ENCODE measurements at regions not wholly inside any gene's neighbourhood (a gene's known extent, or its start where the extent isn't known, plus 50 kb on each side); places are given as distances from the start of the nearest gene placed in this dataset.

DNA sequence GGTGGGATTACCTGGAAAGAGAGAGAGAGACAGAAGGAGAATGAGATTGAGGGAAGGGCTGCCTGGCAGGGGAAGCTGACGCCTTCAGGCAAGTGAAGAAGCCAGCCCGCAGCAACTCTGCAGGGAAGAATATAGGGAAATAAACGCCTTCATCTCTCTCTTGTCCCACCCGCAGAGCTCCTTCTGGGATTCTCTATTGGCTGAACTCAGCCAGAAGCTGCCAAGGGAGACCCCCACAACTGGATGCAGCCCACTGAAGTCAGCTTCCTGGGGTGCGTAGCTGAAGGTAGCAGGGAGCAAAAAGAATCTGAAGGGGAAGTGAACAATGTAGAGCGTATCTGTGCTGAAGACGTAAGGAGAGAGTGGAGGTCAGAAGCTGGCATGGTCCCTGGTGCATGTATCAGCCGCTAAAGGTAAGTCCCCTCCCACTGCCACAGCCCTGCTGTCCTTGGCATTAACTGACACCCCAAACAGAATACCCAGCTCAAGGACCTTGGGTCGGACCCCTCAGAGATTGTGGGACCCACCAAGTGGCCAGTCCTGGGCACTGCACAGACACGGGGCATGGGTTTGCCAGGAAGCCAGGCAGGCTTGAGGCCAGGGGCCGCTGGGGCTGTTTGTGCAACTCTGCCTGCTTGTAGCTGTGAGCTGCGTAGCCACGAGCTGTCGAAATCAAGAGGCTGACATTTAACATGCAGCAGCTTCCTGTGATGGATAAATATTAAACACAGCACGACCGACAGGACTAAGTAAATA, 469.9 kb downstream of the MN1 start:
- H3K4me1 ChIP-seq (ENCODE audit: control insufficient read depth, insufficient read depth, low read length, poor library complexity, severe bottlenecking): no peaks in the 10 kb centered on the region
- 34 to 42% methylated on average over 9 to 14 of the region's 16 CpGs for WGBS, 2 experiments (ENCODE audit: insufficient coverage in 2 of 2)
- H3K36me3 ChIP-seq (ENCODE audit: control insufficient read depth, insufficient read depth, low read length): no peaks in the 10 kb centered on the region
- H3K9me3 ChIP-seq (ENCODE audit: control insufficient read depth, low read length): no peaks in the 10 kb centered on the region
- H3K4me3 ChIP-seq (ENCODE audit: extremely low read depth, insufficient read depth, low read length, poor library complexity, severe bottlenecking): no peak overlapping the region
- H3K27ac ChIP-seq (ENCODE audit: low read depth, low read length, severe bottlenecking): no peak overlapping the region

DNA sequence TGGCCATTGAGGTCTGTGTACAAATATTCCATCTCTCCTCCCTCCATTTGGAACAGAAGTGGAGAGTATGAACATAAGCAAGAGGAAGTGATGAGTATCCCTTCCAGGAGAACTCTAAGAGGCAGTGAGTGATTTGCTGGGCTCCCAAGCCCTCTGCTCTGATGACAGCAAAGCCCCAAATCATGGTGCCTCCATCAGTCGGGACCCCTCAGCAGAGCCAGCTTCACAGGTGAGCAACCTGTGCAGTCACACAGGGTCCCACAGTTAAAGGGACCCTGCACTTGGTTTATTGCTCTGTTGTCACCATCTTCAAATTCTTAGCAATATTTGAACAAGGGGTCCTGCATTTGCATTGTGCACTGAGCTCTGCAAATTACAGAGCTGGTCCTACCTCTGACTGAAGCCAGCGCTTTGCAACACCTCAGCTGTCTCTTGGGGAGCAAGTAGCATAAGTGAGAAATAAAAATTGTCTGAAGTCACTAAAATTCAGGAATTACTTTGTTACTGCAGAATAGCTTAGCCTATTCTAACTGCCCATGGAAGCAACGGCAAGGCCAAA, 466.4 kb downstream of the MN1 start:
- H3K36me3 ChIP-seq (ENCODE audit: control insufficient read depth, insufficient read depth, low read length): no peaks in the 10 kb centered on the region
- H3K27ac ChIP-seq (ENCODE audit: low read depth, low read length, severe bottlenecking): no peak overlapping the region
- 95% methylated on average over 2 of the region's 3 CpGs for WGBS, 2 experiments (ENCODE audit: insufficient coverage in 2 of 2)
- no peak overlapping the region for H3K4me3 ChIP-seq (ENCODE audit: extremely low read depth, insufficient read depth, low read length, poor library complexity, severe bottlenecking)
- no peaks in the 10 kb centered on the region for H3K9me3 ChIP-seq (ENCODE audit: control insufficient read depth, low read length)
- H3K4me1 ChIP-seq (ENCODE audit: control insufficient read depth, insufficient read depth, low read length, poor library complexity, severe bottlenecking): no peaks in the 10 kb centered on the region

DNA sequence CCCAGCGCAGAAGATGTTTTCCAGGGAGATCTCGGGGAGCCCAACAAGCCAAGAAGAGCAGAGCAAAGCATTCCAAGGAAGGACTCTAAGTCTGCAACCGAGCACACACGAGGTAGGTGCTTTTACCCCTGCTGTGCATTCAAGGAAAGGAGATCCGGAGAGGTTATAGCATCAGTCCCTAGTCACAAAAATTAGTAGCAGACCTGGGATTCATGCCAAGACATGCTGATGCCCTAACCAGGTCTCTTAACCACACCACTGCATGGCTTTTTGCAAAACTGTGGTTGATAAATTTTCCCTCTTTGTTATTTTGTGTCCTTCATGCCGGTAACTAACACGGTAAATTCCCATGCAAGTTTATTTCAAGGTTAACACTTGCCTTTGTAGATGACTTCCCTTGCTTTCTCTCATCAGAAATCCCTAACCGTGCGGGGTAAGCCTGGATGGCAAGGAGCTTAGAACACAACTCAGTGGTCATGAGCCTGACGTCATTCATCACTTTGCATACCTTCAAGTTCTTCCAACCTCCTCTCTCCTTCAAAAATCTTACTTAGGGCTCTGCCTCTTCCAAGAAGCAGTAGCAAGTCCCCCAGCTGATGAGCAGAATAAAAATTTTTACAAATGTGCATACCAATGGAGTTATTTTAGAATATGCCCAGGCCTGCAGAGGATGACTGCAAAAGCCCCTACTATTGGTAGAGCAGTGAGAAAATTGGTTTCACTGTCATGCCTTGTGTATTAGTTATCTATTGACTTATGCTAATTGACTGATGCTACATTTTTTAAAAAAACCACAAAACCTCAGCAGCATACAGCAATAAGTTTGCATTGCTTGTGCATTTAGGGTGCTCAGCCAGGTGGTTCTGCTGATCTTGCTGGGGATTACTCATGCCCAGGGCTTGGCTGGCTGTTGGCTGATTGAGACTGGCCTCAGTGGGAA, 465.1 kb downstream of the MN1 start:
- no peaks in the 10 kb centered on the region for H3K4me1 ChIP-seq (ENCODE audit: control insufficient read depth, insufficient read depth, low read length, poor library complexity, severe bottlenecking)
- WGBS, 2 experiments (ENCODE audit: insufficient coverage in 2 of 2): 71 to 76% methylated on average over 9 to 10 of the region's 10 CpGs
- H3K27ac ChIP-seq (ENCODE audit: low read depth, low read length, severe bottlenecking): no peak overlapping the region
- no peaks in the 10 kb centered on the region for H3K9me3 ChIP-seq (ENCODE audit: control insufficient read depth, low read length)
- no peaks in the 10 kb centered on the region for H3K36me3 ChIP-seq (ENCODE audit: control insufficient read depth, insufficient read depth, low read length)
- H3K4me3 ChIP-seq (ENCODE audit: extremely low read depth, insufficient read depth, low read length, poor library complexity, severe bottlenecking): no peak overlapping the region

DNA sequence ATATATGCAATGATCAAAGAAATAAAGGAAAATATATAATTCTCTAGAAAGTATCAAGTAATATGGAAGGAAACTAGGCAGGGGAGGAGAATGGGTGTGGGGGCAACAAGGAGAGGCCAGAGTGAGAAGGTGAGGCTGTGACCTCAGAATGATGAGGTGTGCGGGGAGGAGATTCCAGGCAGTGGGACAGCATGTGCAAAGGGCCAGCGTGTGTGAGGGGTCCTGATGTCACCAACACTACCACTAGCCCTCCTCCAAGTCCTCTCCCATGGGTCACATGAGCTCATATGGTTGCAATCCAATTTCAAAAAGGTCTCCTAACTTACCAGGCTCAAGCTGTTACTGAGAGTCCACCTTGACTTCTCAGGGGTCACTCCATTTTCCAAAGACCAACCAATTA, 463.9 kb downstream of the MN1 start:
- Histone ChIP-seq H3K4me1 (ENCODE audit: control insufficient read depth, insufficient read depth, low read length, poor library complexity, severe bottlenecking) (no peaks in the 10 kb centered on the region), H3K4me3 (ENCODE audit: extremely low read depth, insufficient read depth, low read length, poor library complexity, severe bottlenecking) (no peak overlapping the region), H3K9me3 (ENCODE audit: control insufficient read depth, low read length) (no peaks in the 10 kb centered on the region), H3K27ac (ENCODE audit: low read depth, low read length, severe bottlenecking) (no peak overlapping the region), H3K36me3 (ENCODE audit: control insufficient read depth, insufficient read depth, low read length) (no peaks in the 10 kb centered on the region)
- WGBS, 2 experiments (ENCODE audit: insufficient coverage in 2 of 2): 100% methylated on average over 1 of the region's 2 CpGs; no CpG with 5 or more reads in 1 of the 2 experiments

DNA sequence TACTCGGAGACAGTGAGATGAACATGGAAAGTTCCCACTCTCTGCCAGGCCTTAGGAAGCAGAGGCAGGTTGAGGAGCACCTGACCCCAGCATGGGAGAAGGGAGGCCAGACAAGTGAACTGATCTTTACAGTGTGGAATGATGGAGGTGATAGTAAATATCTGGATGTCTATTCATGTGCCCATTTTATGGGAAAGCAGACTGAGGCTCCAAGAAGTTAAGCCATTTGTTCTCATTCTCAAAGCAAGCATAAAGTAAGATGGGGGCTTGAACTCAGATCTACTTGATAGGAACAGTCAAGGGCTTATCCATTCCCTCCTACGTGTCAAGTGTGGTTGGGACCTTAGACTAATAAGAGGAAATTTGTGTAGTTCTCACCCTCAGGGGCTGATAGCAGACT, 461.5 kb downstream of the MN1 start:
- Histone ChIP-seq H3K27ac (ENCODE audit: low read depth, low read length, severe bottlenecking) (no peak overlapping the region), H3K9me3 (ENCODE audit: control insufficient read depth, low read length) (no peaks in the 10 kb centered on the region), H3K4me1 (ENCODE audit: control insufficient read depth, insufficient read depth, low read length, poor library complexity, severe bottlenecking) (no peaks in the 10 kb centered on the region), H3K36me3 (ENCODE audit: control insufficient read depth, insufficient read depth, low read length) (no peaks in the 10 kb centered on the region), H3K4me3 (ENCODE audit: extremely low read depth, insufficient read depth, low read length, poor library complexity, severe bottlenecking) (no peak overlapping the region)
- 50 to 83% methylated on average over 1 of the region's 2 CpGs for WGBS, 2 experiments (ENCODE audit: insufficient coverage in 2 of 2)

DNA sequence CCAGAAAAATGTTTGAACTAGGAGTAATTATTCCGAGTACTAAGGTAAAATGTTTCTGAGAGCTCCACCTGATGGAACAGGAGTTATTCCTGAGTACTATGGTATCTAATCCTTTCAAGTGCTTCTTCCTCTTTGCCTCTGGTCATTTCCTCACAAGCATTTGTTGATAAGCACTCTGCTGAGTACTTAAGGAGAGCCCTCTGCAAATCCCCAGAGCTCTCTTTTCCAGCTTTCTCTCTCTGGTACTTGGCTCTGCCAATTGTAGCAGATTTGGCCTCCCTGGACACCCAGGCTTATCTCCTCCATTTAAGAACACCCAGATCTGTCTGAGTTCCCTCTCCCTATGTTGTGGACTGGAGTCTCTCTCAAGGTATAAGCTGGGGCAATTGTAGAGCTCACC, 457.0 kb downstream of the MN1 start:
- Histone ChIP-seq H3K27ac (ENCODE audit: low read depth, low read length, severe bottlenecking) (no peak overlapping the region), H3K4me3 (ENCODE audit: extremely low read depth, insufficient read depth, low read length, poor library complexity, severe bottlenecking) (no peak overlapping the region), H3K36me3 (ENCODE audit: control insufficient read depth, insufficient read depth, low read length) (no peaks in the 10 kb centered on the region), H3K4me1 (ENCODE audit: control insufficient read depth, insufficient read depth, low read length, poor library complexity, severe bottlenecking) (no peaks in the 10 kb centered on the region), H3K9me3 (ENCODE audit: control insufficient read depth, low read length) (no peaks in the 10 kb centered on the region)
- 100% methylated on average over 1 of the region's 1 CpG; no CpG with 5 or more reads in 1 of the 2 experiments for WGBS, 2 experiments (ENCODE audit: insufficient coverage in 2 of 2)

DNA sequence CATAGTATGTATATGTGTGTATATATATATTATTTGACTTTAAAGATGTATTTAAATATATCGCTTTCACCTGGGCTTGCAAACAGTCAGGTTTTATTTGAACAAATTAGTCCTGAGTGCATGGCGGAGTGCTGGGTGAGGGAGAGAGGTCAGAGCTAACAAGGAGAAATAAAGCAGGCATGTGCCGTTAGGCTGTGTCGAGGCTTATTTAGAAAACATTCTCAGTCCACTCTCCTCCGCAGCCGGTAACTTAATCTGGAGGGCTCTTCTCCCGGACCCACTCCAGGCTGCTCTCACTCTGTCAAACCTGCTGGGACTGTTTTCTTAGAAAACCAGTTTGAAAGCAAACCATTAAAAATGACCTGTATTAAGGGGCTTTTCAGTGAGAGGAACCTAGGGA, 455.9 kb downstream of the MN1 start:
- H3K36me3 ChIP-seq (ENCODE audit: control insufficient read depth, insufficient read depth, low read length): no peaks in the 10 kb centered on the region
- 87 to 95% methylated on average over 6 to 7 of the region's 7 CpGs for WGBS, 2 experiments (ENCODE audit: insufficient coverage in 2 of 2)
- peaks cover 5% of the 10 kb centered on the region for H3K9me3 ChIP-seq (ENCODE audit: control insufficient read depth, low read length)
- H3K4me3 ChIP-seq (ENCODE audit: extremely low read depth, insufficient read depth, low read length, poor library complexity, severe bottlenecking): no peak overlapping the region
- H3K27ac ChIP-seq (ENCODE audit: low read depth, low read length, severe bottlenecking): no peak overlapping the region
- no peaks in the 10 kb centered on the region for H3K4me1 ChIP-seq (ENCODE audit: control insufficient read depth, insufficient read depth, low read length, poor library complexity, severe bottlenecking)

DNA sequence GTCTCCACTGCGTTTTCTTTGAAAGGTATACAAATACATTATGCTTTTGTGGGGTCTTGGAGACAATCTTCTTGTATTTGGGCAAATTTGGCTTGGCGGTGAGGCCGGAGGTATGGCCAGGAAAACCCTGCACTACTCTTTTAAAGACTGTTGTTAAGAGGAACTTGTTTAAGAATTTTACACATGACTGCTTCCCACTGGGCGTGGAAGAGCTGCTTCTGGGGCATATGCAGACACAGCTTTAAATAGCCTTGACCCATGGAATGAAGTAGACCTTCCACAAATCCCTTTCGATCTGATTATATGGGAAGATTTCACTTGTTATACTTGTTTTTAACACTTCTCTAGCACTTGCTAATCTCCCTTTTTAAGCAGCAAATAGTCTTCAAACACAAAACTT, 453.6 kb downstream of the MN1 start:
- Histone ChIP-seq H3K9me3 (ENCODE audit: control insufficient read depth, low read length) (peaks cover 5% of the 10 kb centered on the region), H3K4me3 (ENCODE audit: extremely low read depth, insufficient read depth, low read length, poor library complexity, severe bottlenecking) (no peak overlapping the region), H3K27ac (ENCODE audit: low read depth, low read length, severe bottlenecking) (no peak overlapping the region), H3K36me3 (ENCODE audit: control insufficient read depth, insufficient read depth, low read length) (no peaks in the 10 kb centered on the region), H3K4me1 (ENCODE audit: control insufficient read depth, insufficient read depth, low read length, poor library complexity, severe bottlenecking) (no peaks in the 10 kb centered on the region)
- 81 to 100% methylated on average over 2 to 3 of the region's 5 CpGs for WGBS, 2 experiments (ENCODE audit: insufficient coverage in 2 of 2)

DNA sequence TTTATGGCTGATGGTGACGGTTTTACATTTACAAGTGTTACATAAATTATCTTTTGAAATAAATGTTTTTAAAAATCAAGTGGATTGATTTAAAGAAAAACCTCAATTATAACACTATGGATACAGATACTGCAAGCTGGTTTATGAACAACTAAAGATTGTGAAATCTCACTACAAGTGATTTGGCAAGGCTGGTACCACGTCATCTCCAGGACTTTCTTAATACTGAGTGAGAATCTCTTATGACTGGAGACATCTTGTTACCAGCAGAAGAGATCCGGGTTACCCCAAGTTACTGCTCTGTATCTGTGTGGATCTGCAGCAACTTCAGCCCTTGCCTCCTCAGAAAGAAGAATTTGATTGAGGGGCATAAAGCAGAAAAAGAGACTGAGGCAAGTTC, 452.9 kb downstream of the MN1 start:
- H3K36me3 ChIP-seq (ENCODE audit: control insufficient read depth, insufficient read depth, low read length): no peaks in the 10 kb centered on the region
- H3K27ac ChIP-seq (ENCODE audit: low read depth, low read length, severe bottlenecking): no peak overlapping the region
- H3K4me3 ChIP-seq (ENCODE audit: extremely low read depth, insufficient read depth, low read length, poor library complexity, severe bottlenecking): no peak overlapping the region
- H3K4me1 ChIP-seq (ENCODE audit: control insufficient read depth, insufficient read depth, low read length, poor library complexity, severe bottlenecking): no peaks in the 10 kb centered on the region
- 85 to 88% methylated on average over 2 of the region's 3 CpGs for WGBS, 2 experiments (ENCODE audit: insufficient coverage in 2 of 2)
- peaks cover 5% of the 10 kb centered on the region for H3K9me3 ChIP-seq (ENCODE audit: control insufficient read depth, low read length)

DNA sequence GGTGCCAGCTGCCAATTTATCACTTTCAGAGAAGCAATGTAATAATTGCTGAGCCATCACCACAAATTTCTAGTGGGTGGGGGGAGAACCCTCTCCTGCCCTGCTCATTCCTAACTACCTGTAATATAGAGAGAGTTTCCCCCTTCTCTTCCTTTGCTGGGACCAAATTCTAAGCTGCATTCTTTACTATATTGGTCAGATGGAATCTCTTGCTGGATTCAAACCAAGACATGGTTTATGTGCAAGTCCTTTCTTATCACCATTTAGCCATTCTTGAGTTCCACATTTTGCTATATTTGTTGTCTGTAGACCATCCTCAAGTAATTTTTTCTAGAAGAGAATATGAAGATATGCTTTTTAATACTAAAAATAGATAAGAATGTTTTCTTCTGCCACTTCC, 452.1 kb downstream of the MN1 start:
- Histone ChIP-seq H3K9me3 (ENCODE audit: control insufficient read depth, low read length) (peaks cover 5% of the 10 kb centered on the region), H3K36me3 (ENCODE audit: control insufficient read depth, insufficient read depth, low read length) (no peaks in the 10 kb centered on the region), H3K4me1 (ENCODE audit: control insufficient read depth, insufficient read depth, low read length, poor library complexity, severe bottlenecking) (no peaks in the 10 kb centered on the region), H3K27ac (ENCODE audit: low read depth, low read length, severe bottlenecking) (no peak overlapping the region), H3K4me3 (ENCODE audit: extremely low read depth, insufficient read depth, low read length, poor library complexity, severe bottlenecking) (no peak overlapping the region)

DNA sequence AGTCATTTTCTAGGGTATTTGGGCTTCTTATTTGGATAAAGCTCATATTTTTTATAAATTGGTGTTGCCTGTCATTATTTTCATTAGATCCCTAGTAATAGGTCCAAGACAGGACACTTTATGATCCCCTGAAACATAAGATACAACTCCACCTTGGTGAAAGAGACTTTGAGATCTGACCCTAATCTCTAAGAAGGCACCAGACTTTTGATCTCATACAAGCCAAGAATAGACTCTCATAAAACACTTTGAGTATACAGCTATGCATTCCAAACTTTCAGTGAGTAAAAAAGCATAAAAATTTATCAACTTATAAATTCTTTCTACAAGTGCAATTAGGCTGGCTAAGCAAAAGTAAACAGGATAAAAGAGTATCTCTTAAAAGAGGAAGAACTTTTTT, 451.2 kb downstream of the MN1 start:
- no peaks in the 10 kb centered on the region for H3K36me3 ChIP-seq (ENCODE audit: control insufficient read depth, insufficient read depth, low read length)
- no peak overlapping the region for H3K4me3 ChIP-seq (ENCODE audit: extremely low read depth, insufficient read depth, low read length, poor library complexity, severe bottlenecking)
- H3K9me3 ChIP-seq (ENCODE audit: control insufficient read depth, low read length): peaks cover 5% of the 10 kb centered on the region
- H3K4me1 ChIP-seq (ENCODE audit: control insufficient read depth, insufficient read depth, low read length, poor library complexity, severe bottlenecking): no peaks in the 10 kb centered on the region
- H3K27ac ChIP-seq (ENCODE audit: low read depth, low read length, severe bottlenecking): no peak overlapping the region
